BE2C (cell line): ENCODE measurements at regions not wholly inside any gene's neighbourhood (a gene's known extent, or its start where the extent isn't known, plus 50 kb on each side); places are given as distances from the start of the nearest gene placed in this dataset.

Source experiments
- DNase-seq: peaks from one replicate; pipeline ENCODE4 v3.0.0-alpha.2; 2020
- H3K27me3 ChIP-seq: fragments of 250-450 bp; sonication (Bioruptor Pico); 2 replicates; pipeline ENCODE4 v1.5.1; 2020; ENCODE audit warnings: mild to moderate bottlenecking
- H3K36me3 ChIP-seq: fragments of 250-450 bp; sonication (Bioruptor Pico); 2 replicates; pipeline ENCODE4 v1.5.1; 2020; ENCODE audit warnings: mild to moderate bottlenecking
- H3K4me1 ChIP-seq: fragments of 250-450 bp; sonication (Bioruptor Pico); 2 replicates; pipeline ENCODE4 v1.5.1; 2020
- H3K4me3 ChIP-seq: 2 replicates; pipeline ENCODE4 v1.5.1; 2011; ENCODE audit warnings: low read depth, low read length
- H3K9me3 ChIP-seq: fragments of 250-450 bp; sonication (Bioruptor Pico); 2 replicates; pipeline ENCODE4 v1.5.1; 2020
- CTCF ChIP-seq: IDR thresholded peaks from 2 replicates; pipeline ENCODE4 v1.5.1; 2012; ENCODE audit warnings: mild to moderate bottlenecking, low read depth, low read length

DNA sequence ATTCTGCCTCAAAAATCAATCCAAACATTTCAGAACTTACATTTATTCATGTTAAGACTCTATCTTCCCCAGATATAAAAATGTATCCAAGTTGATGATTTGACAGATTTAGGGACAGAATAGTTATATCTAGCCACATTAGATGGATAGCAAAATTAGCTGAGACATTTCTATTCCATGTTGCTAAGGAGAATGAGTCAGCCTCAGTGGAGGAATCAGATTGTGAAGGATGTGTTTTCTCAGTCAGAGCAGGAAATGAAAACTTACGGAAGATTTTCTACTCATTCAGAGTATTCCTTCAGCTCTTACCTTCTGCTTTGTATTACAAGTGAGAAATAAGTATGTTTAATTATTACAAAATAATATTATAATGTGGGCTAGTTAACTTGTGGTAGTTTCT lies 556.3 kb upstream of the ANO3 start:
- no peak for DNase-seq
- no peaks in the 10 kb centered on the region for H3K36me3 ChIP-seq
- H3K9me3 ChIP-seq, result no peaks in the 10 kb centered on the region
- no peak overlapping the region for H3K4me3 ChIP-seq
- no peaks in the 10 kb centered on the region for H3K27me3 ChIP-seq
- H3K4me1 ChIP-seq, result no peaks in the 10 kb centered on the region; the same call in 1 of the 2 replicates
- no peak for TF ChIP-seq CTCF

GRCh38 chr11:25776238-25776637 lies 555.7 kb upstream of the ANO3 start:
- Histone ChIP-seq H3K9me3 (no peaks in the 10 kb centered on the region), H3K27me3 (no peaks in the 10 kb centered on the region), H3K4me3 (no peak overlapping the region), H3K4me1 (no peaks in the 10 kb centered on the region; the same call in 1 of the 2 replicates), H3K36me3 (no peaks in the 10 kb centered on the region)
- no peak for DNase-seq
- TF ChIP-seq CTCF, result no peak

- Histone ChIP-seq H3K4me3 (no peak overlapping the region), H3K9me3 (no peaks in the 10 kb centered on the region), H3K27me3 (no peaks in the 10 kb centered on the region), H3K4me1 (no peaks in the 10 kb centered on the region; the same call in 1 of the 2 replicates), H3K36me3 (no peaks in the 10 kb centered on the region)
- TF ChIP-seq CTCF, result no peak
- DNase-seq, result no peak
These were observed 554.6 kb upstream of the ANO3 start for GRCh38 chr11:25777343-25777742.

DNA sequence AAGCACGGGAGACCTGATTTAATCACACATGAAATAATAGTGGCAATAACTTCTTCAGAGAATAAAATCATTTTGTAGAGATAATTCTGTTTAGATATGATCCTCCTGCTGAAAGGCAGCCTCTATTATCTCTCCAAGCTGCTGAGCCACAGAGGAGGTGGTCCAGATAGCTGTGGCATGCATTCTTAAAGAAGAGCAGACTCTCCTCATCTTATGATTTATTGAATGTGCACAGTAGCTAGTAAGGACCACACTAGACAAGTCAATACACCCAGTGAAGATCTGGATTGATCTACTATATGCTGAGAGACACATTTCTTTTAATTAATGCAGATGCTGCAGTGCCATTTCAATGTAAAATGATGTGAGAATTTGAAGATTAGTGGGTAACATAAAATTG lies 552.9 kb upstream of the ANO3 start:
- Histone ChIP-seq H3K36me3 (no peaks in the 10 kb centered on the region), H3K4me1 (no peaks in the 10 kb centered on the region; the same call in 1 of the 2 replicates), H3K9me3 (no peaks in the 10 kb centered on the region), H3K4me3 (no peak overlapping the region), H3K27me3 (no peaks in the 10 kb centered on the region)
- DNase-seq, result no peak
- no peak for TF ChIP-seq CTCF

GRCh38 chr11:25787416-25787815 lies 544.5 kb upstream of the ANO3 start:
- no peaks in the 10 kb centered on the region for H3K4me1 ChIP-seq
- DNase-seq, result no peak
- no peaks in the 10 kb centered on the region for H3K36me3 ChIP-seq
- no peak for TF ChIP-seq CTCF
- no peaks in the 10 kb centered on the region for H3K27me3 ChIP-seq
- no peaks in the 10 kb centered on the region for H3K9me3 ChIP-seq
- H3K4me3 ChIP-seq, result no peak overlapping the region

- Histone ChIP-seq H3K4me3 (no peak overlapping the region), H3K9me3 (no peaks in the 10 kb centered on the region), H3K27me3 (no peaks in the 10 kb centered on the region), H3K4me1 (no peaks in the 10 kb centered on the region), H3K36me3 (no peaks in the 10 kb centered on the region)
- TF ChIP-seq CTCF, result no peak
- DNase-seq, result no peak
These were observed 541.5 kb upstream of the ANO3 start for GRCh38 chr11:25790396-25790795.
